Activated T-helper 2 cell treated with anti-CD3 and anti-CD28 coated beads, Interferon-gamma antibody, Interleukin-2, Interleukin-4, amounts not matched to agents 10 μg/mL and 5 μg/mL and 100 μg/mL, durations not matched to agents 14 hours and 24 hours and 36 hours (primary cell): ENCODE measurements at regions not wholly inside any gene's neighbourhood (a gene's known extent, or its start where the extent isn't known, plus 50 kb on each side); places are given as distances from the start of the nearest gene placed in this dataset.

Experiments
- DNase-seq: peaks from one replicate; pipeline ENCODE4 v3.0.0; 2021; ENCODE audit warnings: low spot score
- H3K27ac Mint-ChIP-seq: one replicate; pipeline ENCODE4 v1.8.0; 2021; ENCODE audit warnings: mixed read lengths
- H3K27me3 Mint-ChIP-seq: one replicate; pipeline ENCODE4 v1.8.0; 2021; ENCODE audit warnings: low read depth, mixed read lengths
- H3K36me3 Mint-ChIP-seq: one replicate; pipeline ENCODE4 v1.8.0; 2021; ENCODE audit warnings: low read depth, mixed read lengths
- H3K4me1 Mint-ChIP-seq: one replicate; pipeline ENCODE4 v1.8.0; 2021; ENCODE audit warnings: low read depth, mixed read lengths
- H3K4me3 Mint-ChIP-seq: one replicate; pipeline ENCODE4 v1.8.0; 2021; ENCODE audit warnings: low read depth, mild to moderate bottlenecking, moderate library complexity, mixed read lengths
- H3K9me3 Mint-ChIP-seq: one replicate; pipeline ENCODE4 v1.8.0; 2021; ENCODE audit warnings: mixed read lengths
- intact Hi-C: fragments of 100-400 bp; cut with micrococcal nuclease; formaldehyde crosslinking; loops from one replicate; pipeline ENCODE4 v1.15.1; 2023

DNA sequence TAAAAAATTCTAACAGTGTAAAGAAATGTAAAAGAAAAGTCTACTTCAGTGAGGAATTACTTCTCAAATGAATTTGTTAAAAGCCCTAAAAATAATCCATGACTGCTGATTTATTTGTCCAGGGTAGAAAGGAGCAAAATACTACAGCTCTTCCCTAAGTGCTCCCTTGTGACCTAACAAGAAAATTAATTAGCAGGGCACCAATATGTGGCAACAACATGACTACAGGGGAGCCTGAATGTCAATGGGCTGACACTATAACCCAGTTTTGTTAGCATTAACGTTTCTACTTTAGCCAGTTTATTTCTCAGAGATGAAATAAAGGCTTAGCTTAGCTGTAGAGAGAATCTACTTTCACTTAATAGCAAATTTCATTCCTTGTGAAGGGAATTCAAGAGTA is 918.9 kb upstream of the EPHA5 start:
- Mint-ChIP-seq H3K4me3 (no peak overlapping the region), H3K4me1 (no peaks in the 10 kb centered on the region), H3K9me3 (no peaks in the 10 kb centered on the region), H3K27me3 (no peaks in the 10 kb centered on the region), H3K36me3 (no peaks in the 10 kb centered on the region), H3K27ac (no peak overlapping the region)
- intact Hi-C loops: no loop called here
- no peak for DNase-seq

DNA sequence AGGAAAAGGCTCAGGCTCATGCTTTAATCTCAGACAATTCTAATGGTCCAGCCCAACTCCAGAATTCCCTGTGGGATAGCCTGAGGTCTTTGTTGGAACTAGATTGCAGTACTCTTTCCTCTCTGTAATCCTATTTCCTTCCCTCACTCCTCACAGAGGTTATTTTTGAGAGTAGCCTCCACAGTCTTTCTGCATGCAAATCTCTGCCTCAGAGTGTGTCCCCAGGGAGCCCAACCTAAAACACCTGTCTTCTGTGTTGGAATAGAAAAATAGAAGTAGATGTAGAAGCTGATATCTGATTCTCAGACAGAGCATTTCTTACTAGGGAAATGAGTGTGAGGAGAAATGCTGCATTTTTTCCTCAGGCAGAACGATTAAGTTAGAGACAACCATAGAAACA is 915.5 kb upstream of the EPHA5 start:
- no peak overlapping the region for H3K27ac Mint-ChIP-seq
- no peaks in the 10 kb centered on the region for H3K9me3 Mint-ChIP-seq
- no peaks in the 10 kb centered on the region for H3K27me3 Mint-ChIP-seq
- intact Hi-C loops: no loop called here
- H3K4me3 Mint-ChIP-seq: no peak overlapping the region
- no peaks in the 10 kb centered on the region for H3K36me3 Mint-ChIP-seq
- no peaks in the 10 kb centered on the region for H3K4me1 Mint-ChIP-seq
- no peak for DNase-seq

DNA sequence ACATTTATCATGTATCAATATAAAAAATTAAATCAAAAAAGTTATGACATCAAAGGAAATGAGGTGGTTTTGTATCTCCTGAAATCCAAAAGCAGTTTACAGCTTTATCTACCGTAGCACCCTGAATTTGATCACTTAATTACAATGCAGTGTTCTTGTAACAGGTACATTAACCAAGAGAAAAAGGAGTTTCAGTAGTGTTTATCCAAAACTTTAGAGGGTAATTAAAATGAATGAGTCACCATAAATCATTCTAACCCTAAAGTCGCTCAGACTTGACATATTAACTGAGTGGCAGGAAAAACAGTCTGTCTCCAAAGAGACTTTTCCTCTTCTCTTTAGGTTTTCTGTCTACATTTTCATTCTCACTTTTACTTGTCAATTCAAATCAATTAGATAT is 907.6 kb upstream of the EPHA5 start:
- Mint-ChIP-seq H3K9me3 (no peaks in the 10 kb centered on the region), H3K36me3 (no peaks in the 10 kb centered on the region), H3K4me1 (no peaks in the 10 kb centered on the region), H3K27ac (no peak overlapping the region), H3K27me3 (no peaks in the 10 kb centered on the region), H3K4me3 (no peak overlapping the region)
- no peak for DNase-seq
- intact Hi-C loops: no loop called here

DNA sequence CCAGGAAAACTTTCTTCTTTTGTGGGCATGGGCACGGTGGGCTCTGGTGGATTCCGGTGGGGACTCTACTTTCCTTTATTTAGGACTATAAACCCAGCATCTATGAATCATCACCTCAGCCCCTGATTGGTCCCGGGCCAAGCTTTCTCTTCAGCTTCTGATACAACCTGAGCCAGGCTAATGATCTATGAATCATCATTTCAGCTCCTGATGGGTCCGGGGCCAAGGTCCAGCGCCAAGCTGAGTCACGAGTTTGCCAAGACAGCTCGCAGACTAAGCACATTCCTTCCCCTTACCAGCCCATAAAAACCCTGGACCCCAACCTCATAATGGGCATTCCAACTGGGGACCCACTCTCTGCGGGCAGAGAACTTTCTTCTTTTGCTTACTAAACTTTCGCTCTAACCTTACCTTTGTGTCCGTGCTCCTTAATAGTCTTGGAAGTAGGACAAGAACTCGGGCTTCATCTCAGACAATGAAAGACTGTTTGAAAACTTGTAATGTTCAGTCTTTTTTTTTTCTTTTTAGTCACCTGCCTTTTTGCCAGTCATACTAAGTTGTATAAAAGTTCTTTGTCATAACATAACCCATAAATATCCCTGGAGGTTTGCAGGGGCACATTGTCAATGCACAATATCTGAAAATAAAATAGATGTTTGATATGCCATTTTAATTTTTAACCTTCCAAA is 904.9 kb upstream of the EPHA5 start:
- Mint-ChIP-seq H3K4me3 (no peak overlapping the region), H3K27me3 (no peaks in the 10 kb centered on the region), H3K4me1 (no peaks in the 10 kb centered on the region), H3K27ac (no peak overlapping the region), H3K9me3 (no peaks in the 10 kb centered on the region), H3K36me3 (no peaks in the 10 kb centered on the region)
- intact Hi-C loops: no loop called here
- DNase-seq: no peak

DNA sequence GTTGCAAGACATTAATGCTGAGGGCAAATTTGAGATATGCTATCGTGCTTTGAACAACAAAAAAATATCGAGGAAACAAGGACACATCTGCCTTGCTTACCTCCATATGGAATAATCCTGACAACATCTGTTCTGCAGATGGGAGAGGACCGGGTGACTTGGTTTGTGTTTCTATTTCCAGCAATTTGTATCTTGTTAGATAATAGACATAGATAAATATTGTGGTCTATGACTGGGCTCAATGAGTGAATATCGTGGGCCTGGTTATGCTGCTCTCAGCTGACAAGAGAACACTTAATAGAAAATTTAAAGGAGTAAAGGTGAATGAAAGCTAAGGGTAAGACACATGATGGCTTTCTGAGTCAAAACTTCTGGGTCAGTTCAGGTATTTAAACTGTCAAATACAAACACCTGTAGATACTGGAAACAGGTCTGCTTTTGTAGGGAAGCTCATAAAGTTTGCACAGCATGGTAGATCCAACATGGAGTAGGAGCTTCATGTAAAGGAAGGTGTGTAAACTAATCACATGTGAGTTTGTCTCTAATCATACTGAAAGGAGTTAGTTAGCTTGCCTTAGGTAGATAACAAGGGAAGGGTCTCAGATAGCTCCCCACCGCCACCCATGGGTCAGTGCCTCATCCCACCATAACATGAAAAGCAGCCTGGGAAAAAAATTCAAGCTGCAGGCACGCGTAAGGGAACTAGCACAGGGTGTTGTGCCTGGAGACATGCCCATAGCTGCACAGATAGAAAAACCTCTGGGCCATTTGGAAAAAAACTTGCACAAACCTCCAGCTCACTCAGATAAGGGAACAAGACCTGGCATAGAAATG is 904.1 kb upstream of the EPHA5 start:
- DNase-seq: no peak
- Mint-ChIP-seq H3K36me3 (no peaks in the 10 kb centered on the region), H3K27ac (no peak overlapping the region), H3K4me3 (no peak overlapping the region), H3K27me3 (no peaks in the 10 kb centered on the region), H3K9me3 (no peaks in the 10 kb centered on the region), H3K4me1 (no peaks in the 10 kb centered on the region)
- intact Hi-C loops: no loop called here

DNA sequence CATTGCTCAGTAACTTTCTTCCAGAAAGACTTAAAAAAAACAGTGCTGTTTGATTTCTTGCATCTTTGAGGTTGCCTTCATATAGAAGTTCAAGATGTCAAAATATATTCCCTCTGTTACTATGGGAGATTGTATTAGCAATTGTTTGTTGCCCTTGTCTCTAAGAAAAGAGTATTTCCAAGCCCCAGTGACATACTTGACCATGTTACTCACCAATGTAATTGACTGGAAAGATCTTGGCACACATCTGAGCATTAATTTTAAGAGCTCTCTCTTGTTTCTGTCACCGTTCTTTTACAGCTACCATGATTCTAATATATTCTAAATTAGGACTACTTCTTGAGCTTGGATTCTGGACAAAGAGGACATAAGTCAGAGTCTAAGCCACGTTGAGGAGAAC is 902.7 kb upstream of the EPHA5 start:
- H3K27me3 Mint-ChIP-seq: no peaks in the 10 kb centered on the region
- intact Hi-C loops: no loop called here
- H3K4me3 Mint-ChIP-seq: no peak overlapping the region
- no peaks in the 10 kb centered on the region for H3K4me1 Mint-ChIP-seq
- H3K27ac Mint-ChIP-seq: no peak overlapping the region
- DNase-seq: no peak
- no peaks in the 10 kb centered on the region for H3K36me3 Mint-ChIP-seq
- no peaks in the 10 kb centered on the region for H3K9me3 Mint-ChIP-seq

- Mint-ChIP-seq H3K36me3 (no peaks in the 10 kb centered on the region), H3K4me3 (no peak overlapping the region), H3K27ac (no peak overlapping the region), H3K4me1 (no peaks in the 10 kb centered on the region), H3K9me3 (no peaks in the 10 kb centered on the region), H3K27me3 (no peaks in the 10 kb centered on the region)
- intact Hi-C loops: no loop called here
- no peak for DNase-seq
Observed at GRCh38 chr4:66571145-66571695, 900.9 kb upstream of the EPHA5 start.

GRCh38 chr4:66569228-66569627 is 898.9 kb upstream of the EPHA5 start:
- Mint-ChIP-seq H3K4me1 (no peaks in the 10 kb centered on the region), H3K27ac (no peak overlapping the region), H3K27me3 (no peaks in the 10 kb centered on the region), H3K9me3 (no peaks in the 10 kb centered on the region), H3K4me3 (no peak overlapping the region), H3K36me3 (no peaks in the 10 kb centered on the region)
- intact Hi-C loops: no loop called here
- no peak for DNase-seq

DNA sequence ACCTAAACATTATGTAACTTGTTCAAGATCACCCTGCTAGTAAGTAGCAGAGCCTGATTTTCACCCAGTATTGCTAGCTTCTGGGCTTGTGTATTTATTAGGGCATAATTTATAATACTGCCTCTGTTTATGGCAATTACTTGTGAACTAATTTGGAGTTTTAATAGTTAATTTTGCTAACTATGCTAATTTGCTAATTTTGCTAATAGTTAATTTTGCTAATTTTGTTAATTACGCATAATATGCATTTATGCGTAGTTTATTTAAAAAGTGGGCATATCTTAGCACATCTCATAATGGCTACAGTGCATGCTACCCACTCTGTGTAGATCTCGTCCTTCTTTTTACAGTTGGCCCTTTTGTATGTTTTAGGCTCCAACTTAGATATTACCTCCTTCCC is 898.1 kb upstream of the EPHA5 start:
- H3K36me3 Mint-ChIP-seq: no peaks in the 10 kb centered on the region

GRCh38 chr4:66568001-66568400 is 897.7 kb upstream of the EPHA5 start:
- intact Hi-C loops: no loop called here
- Mint-ChIP-seq H3K4me3 (no peak overlapping the region), H3K27ac (no peak overlapping the region), H3K9me3 (no peaks in the 10 kb centered on the region), H3K36me3 (no peaks in the 10 kb centered on the region), H3K4me1 (no peaks in the 10 kb centered on the region), H3K27me3 (no peaks in the 10 kb centered on the region)
- DNase-seq: no peak

More for the DNA sequence above, 898.1 kb upstream of the EPHA5 start:
- H3K9me3 Mint-ChIP-seq: no peaks in the 10 kb centered on the region
- intact Hi-C loops: no loop called here
- no peak for DNase-seq
- no peak overlapping the region for H3K4me3 Mint-ChIP-seq
- H3K27ac Mint-ChIP-seq: no peak overlapping the region
- no peaks in the 10 kb centered on the region for H3K4me1 Mint-ChIP-seq
- H3K27me3 Mint-ChIP-seq: no peaks in the 10 kb centered on the region

- Mint-ChIP-seq H3K9me3 (no peaks in the 10 kb centered on the region), H3K4me3 (no peak overlapping the region), H3K4me1 (no peaks in the 10 kb centered on the region), H3K27me3 (no peaks in the 10 kb centered on the region), H3K36me3 (no peaks in the 10 kb centered on the region), H3K27ac (no peak overlapping the region)
- intact Hi-C loops: no loop called here
- DNase-seq: no peak
Observed at GRCh38 chr4:66567551-66567950, 897.3 kb upstream of the EPHA5 start.

GRCh38 chr4:66565801-66566200 is 895.5 kb upstream of the EPHA5 start:
- DNase-seq: no peak
- Mint-ChIP-seq H3K27ac (no peak overlapping the region), H3K9me3 (no peaks in the 10 kb centered on the region), H3K27me3 (no peaks in the 10 kb centered on the region), H3K4me3 (no peak overlapping the region), H3K4me1 (no peaks in the 10 kb centered on the region), H3K36me3 (no peaks in the 10 kb centered on the region)
- intact Hi-C loops: no loop called here

DNA sequence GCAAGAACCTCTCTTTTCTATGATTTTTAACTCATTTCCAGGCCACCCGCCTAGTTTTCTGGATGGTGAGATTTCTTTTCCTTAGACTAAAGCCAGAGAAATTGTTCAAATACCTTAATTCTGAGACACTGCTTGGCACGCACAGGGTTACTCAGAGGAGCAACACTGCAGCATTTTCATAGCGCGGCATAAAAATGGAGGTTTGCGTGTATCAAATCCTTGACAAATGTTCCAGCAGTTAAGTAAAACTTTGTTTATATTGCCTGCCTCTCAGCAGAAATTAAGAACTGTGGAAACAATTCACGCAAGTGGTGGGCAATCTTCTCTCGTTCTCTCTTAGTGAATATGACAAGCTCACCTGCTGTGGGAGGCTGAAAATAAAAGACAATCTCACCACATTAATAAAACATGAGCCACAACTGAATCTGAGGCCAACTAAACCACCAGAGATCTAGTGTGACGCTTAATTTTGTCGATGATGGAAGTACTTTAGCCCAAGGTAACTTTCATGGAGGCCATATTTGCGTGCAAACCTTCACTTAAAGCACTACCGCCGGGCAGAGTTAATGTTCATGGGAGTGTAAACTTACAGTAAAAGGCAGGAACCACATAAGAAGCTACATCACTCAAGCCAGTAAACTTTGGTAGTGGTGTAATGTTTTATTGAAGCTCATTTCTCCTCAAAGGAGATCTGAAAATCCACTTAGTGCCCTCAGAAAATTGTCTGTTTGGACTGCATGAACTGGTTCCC is 894.8 kb upstream of the EPHA5 start:
- Mint-ChIP-seq H3K4me3 (no peak overlapping the region), H3K36me3 (no peaks in the 10 kb centered on the region), H3K9me3 (no peaks in the 10 kb centered on the region), H3K4me1 (no peaks in the 10 kb centered on the region), H3K27ac (no peak overlapping the region), H3K27me3 (no peaks in the 10 kb centered on the region)
- intact Hi-C loops: no loop called here
- no peak for DNase-seq
